C4-2B (cell line): ENCODE measurements at regions not wholly inside any gene's neighbourhood (a gene's known extent, or its start where the extent isn't known, plus 50 kb on each side); places are given as distances from the start of the nearest gene placed in this dataset.

Source experiments
- H3K27ac ChIP-seq: fragments of 450-650 bp; 2 replicates; pipeline ENCODE4 v1.5.1; 2017
- CTCF ChIP-seq: fragments of 450-650 bp; conservative IDR thresholded peaks from 2 replicates; pipeline ENCODE4 v1.5.1; 2017; ENCODE audit warnings: mild to moderate bottlenecking
- ZFX ChIP-seq: fragments of 450-650 bp; IDR thresholded peaks from 2 replicates; pipeline ENCODE4 v1.6.1; 2017

DNA sequence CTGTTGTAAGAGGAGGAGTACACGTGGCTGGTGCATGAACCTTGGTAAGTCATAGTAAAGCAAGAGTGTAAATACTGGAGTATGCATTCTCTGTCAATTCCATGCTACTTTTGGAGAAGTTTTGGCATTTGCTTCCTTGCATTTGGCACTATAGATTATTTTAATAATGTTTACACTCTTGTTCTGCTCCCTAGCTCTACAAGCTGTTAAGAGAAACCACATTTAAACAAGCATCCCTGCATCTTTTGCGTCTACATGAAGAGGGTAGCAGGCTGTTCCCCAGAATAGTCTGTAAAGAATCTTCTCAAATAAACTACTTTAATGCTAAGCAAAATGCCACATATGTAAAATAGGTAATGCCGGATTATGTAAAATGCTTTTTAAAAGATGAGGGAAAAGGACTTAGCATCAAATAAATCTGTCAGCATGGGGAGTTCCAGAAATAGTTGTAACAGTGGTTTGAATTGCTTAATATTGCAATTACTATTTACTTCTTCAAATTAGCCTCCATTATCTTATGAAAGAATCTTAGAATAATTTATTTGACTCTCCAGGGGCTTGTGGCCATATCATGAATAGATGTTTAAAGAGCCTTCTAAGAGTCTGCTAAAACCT is 2127.3 kb upstream of the WWC1 start:
- no peak overlapping the region for H3K27ac ChIP-seq
- TF ChIP-seq ZFX (no peak), CTCF (no peak)

DNA sequence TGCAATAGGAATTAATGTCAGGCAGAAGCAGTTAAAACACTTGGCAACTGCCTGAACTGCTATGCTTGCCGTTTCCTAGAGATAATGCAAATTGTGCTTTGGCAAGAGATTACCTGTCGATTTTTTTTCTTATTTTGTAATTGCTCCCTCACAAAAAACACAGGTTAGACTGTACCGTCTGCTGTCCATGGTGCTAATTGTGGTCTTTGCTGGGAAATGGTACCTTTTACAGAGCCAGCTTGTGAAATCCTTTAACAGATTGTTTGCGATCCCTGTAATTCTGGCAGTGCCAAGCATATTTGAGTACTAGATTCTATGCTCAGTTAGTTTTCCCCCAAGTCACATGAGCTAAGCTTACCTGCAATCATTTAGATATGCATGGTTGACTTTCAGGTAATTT is 2125.8 kb upstream of the WWC1 start:
- H3K27ac ChIP-seq: no peak overlapping the region
- TF ChIP-seq ZFX: no peak
- TF ChIP-seq CTCF: no peak

GRCh38 chr5:166166071-166166470 is 2125.4 kb upstream of the WWC1 start:
- no peak for TF ChIP-seq CTCF
- no peak for TF ChIP-seq ZFX
- H3K27ac ChIP-seq: no peak overlapping the region

DNA sequence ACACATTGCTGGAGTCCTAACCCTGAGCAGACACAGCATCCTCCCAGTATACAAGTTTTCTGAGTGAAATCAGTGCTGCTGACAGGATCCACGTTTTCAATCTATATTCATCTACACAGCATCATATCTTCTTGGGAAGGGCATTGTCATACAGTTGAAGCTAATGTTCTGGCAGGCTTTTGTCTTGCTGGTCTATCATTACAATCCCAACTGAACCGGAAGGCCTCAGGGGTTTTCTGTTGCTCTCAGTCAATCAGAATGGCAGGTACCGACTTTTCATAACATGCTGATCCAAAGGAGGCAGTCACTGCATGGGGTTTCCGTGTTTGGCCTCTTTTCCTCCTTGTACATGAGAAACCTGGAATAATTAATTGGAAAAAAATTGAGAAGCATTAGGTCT is 2118.8 kb upstream of the WWC1 start:
- no peak for TF ChIP-seq ZFX
- no peak for TF ChIP-seq CTCF
- no peak overlapping the region for H3K27ac ChIP-seq

GRCh38 chr5:166178411-166179080 is 2112.9 kb upstream of the WWC1 start:
- H3K27ac ChIP-seq: no peak overlapping the region
- TF ChIP-seq ZFX: no peak
- TF ChIP-seq CTCF: no peak

- H3K27ac ChIP-seq: no peak overlapping the region
- TF ChIP-seq ZFX (no peak), CTCF (no peak)
Observed at GRCh38 chr5:166185185-166185584, 2106.3 kb upstream of the WWC1 start.

DNA sequence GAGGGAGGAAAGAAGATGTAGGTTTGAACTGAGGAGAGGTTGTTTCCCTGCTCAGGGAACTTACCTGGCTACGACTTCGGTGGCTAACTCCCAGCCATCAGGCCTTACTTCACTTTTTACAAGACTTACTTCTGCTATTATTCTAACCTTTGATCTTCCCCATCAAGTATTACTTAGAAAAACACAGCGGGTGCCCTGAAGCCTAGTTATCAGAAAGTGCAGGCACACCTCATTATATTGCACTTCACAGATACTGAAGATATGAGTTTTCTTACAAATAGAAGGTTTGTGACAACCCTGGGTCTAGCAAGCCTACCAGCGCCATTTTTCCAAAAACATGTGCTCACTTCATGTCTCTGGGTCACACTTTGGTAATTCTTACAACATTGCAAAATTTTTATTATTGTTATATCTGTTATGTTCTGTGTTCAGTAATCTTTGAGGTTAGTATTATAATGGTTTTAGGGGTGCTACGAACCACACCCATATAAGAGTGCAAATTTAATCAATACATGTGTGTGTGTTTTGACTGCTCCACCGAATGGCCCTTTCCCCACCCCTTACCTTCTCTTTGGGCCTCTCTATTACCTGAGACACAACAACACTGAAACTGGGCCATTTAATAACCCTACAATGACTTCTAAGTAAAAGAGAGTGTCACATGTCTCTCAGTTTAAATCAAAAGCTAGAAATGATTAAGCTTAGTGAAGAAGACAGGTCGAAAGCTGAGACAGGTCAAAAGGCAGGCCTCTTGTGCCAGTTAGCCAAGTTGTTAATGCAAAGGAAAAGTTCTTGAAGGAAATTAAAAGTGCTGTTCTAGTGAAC is 2102.7 kb upstream of the WWC1 start:
- H3K27ac ChIP-seq: no peak overlapping the region
- TF ChIP-seq ZFX (no peak), CTCF (no peak)
